ENCODE measurements at regions not wholly inside any gene's neighbourhood (a gene's known extent, or its start where the extent isn't known, plus 50 kb on each side); places are given as distances from the start of the nearest gene placed in this dataset.

DNA sequence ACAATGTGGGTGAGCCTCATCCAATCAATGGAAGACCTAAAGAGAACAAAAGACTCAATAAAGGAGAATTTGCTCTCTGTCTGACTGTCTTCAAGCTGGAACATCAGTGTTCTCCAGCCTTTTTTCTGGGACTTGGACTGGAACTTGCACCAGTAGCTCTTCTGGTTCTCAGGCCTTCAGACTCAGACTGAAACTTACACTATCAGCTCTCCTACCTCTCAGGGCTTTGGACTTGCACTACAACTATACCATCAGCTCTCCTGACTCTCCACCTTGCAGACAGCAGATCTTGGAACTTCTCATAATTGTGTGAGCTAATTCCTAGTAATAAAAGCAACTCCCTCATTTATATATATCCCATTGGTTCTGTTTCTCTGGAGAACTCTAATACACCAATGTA, 185.9 kb downstream of the SMIM20 start:
- in situ Hi-C loops (cut with HindIII; ENCODE audit: low sequenced_read_pairs): no loop called here

DNA sequence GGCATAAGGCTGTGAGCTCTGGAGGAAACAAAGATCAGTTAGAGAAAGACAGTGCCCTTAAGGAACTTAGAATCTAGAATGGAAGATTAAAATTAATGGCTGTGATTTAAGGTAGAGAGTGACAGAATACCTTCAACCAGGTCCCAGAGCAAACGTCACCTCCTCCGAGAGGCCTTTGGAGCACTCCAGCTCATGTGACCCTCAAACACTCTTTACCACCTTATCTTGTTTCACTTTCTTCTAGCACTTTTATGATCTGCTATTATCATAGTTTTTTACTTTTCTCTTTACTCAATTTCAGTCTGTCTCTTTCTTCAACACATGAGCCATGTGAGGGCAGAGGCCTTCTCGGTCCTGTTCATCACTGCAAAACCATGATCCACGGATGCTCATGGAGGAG, 187.0 kb downstream of the SMIM20 start:
- in situ Hi-C loops (cut with HindIII; ENCODE audit: low sequenced_read_pairs): no loop called here

GRCh38 chr4:26104056-26104685, 190.2 kb downstream of the SMIM20 start:
- in situ Hi-C loops (cut with HindIII; ENCODE audit: low sequenced_read_pairs): no loop called here

DNA sequence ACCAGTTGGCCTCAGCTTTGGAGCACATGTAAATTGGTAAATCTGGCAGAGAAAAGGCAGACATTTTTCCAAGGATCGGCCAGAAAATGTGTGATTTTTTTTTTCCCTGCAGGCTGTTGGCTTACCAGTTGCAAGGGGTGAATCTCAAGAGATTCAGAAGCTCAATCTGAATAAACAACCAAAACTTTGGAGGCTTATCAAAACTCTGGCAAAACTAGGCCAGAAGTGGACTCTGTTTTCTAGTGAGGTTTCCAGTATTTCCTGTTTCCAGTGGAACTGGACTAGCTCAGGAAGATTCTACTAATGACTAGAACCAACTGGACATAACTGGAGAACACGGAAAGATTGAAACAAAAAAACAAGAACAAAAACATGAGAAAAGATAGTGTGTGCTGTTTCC, 191.3 kb downstream of the SMIM20 start:
- in situ Hi-C loops (cut with HindIII; ENCODE audit: low sequenced_read_pairs): no loop called here

DNA sequence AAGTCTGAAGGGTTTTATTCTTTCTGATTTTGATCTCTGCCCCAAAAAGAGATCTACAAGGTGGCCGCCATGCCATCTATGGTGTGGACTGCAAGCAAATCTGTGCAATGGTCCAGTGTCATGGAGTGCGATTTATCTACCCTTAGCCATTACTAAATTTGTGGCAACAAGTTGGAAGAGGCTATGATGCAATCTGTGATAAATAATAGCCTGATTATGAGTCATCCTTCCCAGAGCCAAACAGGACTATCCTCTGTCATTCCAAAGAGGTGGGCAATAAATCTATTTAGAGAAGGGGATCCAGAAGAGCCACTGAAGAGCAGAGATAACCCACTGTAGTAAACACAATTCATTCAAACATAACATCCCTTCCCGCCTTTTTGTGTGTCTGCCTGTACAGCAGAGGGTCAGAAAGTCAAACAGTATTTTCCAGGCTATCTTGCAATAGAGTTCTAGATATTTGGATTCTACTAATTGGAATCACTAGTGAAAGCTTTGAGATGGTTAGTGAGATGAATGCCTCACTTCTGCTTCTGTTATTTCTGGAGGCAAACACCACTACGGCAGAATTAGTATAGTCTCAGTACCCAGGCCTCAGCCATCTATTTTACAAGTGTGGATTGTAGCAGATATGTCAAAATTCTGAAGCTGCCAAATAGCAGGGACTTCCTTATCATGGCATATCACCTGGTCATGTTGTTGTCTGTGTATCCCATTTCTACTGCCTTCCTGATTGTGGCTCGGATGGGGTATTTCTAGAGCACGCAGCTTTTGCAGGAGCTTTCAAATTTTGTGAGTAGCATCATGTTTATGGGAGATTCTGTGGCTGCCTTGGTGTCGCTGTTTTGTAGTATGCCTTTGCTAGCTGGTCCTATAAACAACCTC, 192.0 kb downstream of the SMIM20 start:
- in situ Hi-C loops (cut with HindIII; ENCODE audit: low sequenced_read_pairs): no loop called here

GRCh38 chr4:26106776-26107175, 192.8 kb downstream of the SMIM20 start:
- in situ Hi-C loops (cut with HindIII; ENCODE audit: low sequenced_read_pairs): no loop called here

DNA sequence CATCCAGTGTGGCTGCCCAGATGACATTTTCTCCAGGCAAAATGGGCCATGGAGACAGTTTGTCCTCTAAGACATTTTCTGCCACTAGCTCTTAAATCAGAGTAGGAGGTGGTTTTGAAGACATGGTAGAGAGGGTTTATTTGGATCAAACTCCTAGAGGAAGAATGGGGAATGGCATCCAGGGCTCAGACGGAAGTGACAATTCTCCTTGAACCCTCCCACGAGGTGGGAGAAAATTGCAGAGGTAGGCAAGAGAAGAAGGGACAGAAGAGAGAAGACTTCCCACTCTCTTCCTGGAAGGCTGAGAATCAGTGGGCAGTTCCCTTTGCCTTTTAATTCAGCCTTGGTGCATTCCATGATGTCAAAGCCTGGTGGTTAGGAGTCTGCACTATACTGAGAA, 194.0 kb downstream of the SMIM20 start:
- in situ Hi-C loops (cut with HindIII; ENCODE audit: low sequenced_read_pairs): no loop called here

GRCh38 chr4:26110493-26110892, 196.5 kb downstream of the SMIM20 start:
- in situ Hi-C loops (cut with HindIII; ENCODE audit: low sequenced_read_pairs): no loop called here

- in situ Hi-C loops (cut with HindIII; ENCODE audit: low sequenced_read_pairs): no loop called here
Measured at GRCh38 chr4:26113339-26113940, 199.4 kb downstream of the SMIM20 start.

DNA sequence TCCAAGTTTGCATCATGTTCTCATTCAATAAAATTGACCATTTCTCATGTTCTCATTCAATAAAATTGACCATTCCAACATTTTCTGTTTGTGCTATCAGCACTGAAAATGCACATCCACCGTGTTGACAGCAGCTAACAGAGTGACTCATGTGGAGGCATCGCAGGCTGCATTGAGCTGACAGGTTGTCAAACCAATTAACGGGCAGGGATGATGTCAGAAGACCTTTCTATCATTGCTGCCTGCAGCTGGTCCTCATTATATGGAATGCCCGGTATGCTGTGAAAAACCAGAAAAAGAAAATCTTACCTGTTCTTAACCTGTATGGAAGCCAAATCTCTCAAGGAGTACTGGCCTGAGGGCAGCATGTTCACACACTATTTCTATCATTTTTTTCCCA, 202.0 kb downstream of the SMIM20 start:
- in situ Hi-C loops (cut with HindIII; ENCODE audit: low sequenced_read_pairs): no loop called here

DNA sequence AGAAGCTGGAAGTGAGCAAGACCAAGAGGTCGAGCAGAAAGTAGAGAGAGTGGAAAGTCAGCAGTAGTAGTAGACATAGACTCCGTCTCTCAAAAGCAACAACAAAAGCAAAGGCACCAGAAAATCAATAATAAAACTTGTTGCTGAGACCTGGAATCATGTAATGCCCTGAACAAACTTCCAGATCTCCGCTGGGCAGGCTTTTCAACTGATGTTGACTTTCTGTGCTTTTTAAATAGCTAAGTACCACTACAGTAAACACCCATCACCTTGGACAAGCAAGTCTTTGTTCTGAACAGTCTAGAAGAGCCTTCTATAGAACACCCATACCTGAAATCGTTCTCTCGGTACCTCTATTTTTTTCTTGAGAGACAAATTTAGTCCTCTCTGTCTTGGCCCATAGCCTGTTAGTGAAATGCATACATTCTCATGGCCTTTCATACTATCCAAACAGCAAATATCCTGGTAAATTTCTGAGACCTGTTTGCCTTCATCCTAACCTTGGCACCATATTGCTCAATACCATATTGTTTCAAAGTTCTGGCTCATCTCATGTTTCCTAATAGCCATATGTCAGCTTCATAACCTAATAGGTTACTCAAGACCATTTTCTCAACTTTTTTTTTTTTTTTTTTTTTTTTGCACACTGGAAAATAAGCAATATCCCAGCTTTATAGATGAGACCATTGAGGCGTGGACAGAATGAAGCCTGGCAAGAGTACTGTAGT, 200.6 kb upstream of the RBPJ start:
- in situ Hi-C loops (cut with HindIII; ENCODE audit: low sequenced_read_pairs): no loop called here

DNA sequence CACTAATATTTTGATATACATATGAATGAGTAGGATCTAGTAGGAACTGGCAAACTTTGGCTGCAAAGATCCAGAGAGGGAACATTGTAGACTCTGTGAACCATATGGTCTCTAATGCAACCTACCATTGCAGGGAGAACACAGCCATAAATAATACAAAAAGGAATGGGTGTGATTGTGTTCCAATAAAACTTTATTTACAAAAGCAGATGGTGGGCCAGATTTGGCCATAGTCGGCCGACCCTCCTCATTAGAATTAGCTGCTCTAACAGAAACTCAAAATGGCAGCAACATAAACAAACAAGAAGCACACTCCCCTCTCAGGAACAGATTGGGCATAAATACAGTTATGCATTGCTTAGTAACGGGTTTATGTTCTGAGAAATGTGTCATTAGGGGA, 198.1 kb upstream of the RBPJ start:
- in situ Hi-C loops (cut with HindIII; ENCODE audit: low sequenced_read_pairs): no loop called here

DNA sequence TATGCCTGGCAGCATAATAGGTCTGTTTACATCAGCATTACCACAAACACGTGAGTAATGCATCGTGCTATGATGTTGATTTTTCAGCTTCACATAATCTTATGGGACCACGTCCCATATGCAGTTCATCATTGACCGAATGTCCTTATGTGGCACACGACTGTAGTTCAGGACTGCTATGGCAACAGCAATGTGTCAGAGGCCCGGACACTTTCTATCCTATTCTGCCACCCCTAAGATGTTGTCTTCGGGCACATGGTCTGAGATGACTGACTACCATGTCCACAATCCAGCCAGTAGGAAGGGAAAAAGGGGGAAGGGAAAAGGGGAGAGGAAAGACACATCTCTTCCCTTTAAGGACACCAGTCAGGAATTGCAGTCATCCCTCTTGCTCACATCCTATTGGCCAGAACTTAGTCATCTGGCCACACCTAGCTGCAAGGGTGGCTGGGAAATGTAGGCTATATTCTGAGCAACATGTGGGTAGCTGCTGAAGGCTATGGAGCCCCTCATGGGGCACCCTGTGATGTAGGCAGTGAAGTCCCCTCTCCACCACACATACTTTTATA, 196.0 kb upstream of the RBPJ start:
- in situ Hi-C loops (cut with HindIII; ENCODE audit: low sequenced_read_pairs): no loop called here

DNA sequence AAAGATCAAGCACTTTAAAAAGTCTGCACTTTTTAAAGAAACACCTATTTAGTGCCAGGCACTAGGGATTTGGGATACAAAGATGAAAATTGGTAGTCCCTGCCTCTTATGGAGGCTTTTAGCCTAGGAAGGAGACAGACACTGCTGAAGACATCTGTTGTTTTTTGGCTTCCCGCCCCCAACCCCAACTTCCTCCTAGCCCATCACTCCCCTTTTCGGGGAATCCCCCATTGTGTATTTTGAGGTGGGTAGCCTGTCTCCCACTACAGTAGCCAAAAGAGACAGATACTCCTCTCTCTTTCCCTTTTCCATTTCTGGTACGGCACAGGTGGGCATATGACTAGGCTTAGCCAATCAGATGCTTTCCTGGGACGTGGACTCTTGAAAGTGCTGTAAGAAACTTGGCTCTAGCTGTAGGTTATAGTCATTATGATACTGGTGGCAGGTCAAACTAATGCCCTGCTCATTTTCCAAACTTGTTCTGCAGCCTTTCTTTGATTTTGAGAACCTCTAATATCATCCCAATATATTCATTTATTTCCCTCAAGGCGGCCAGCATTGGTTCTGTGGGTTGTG, 194.6 kb upstream of the RBPJ start:
- in situ Hi-C loops (cut with HindIII; ENCODE audit: low sequenced_read_pairs): no loop called here

GRCh38 chr4:26126994-26127393, 193.8 kb upstream of the RBPJ start:
- in situ Hi-C loops (cut with HindIII; ENCODE audit: low sequenced_read_pairs): no loop called here

- in situ Hi-C loops (cut with HindIII; ENCODE audit: low sequenced_read_pairs): no loop called here
Measured at GRCh38 chr4:26127851-26128337, 192.9 kb upstream of the RBPJ start.

DNA sequence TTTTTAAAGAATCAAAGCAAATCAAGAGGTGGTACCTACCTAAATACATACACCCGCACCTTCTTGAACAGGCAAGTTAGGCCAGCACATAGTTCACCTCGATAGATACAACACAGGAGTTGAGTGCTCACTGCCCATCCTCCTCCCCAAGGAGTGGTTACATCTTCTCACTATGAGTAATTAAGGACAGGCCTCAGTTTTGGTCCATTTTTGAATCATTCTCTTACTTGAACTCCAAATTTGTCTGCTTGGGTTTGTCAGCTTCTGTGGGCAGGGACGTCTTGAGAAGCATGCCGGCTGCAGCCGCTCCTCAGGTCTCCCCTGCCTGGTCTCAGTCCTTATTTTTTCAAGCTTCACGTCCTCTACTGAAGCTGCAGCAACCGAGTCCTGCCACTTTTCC, 190.6 kb upstream of the RBPJ start:
- in situ Hi-C loops (cut with HindIII; ENCODE audit: low sequenced_read_pairs): no loop called here

GRCh38 chr4:26130841-26131432, 189.9 kb upstream of the RBPJ start:
- in situ Hi-C loops (cut with HindIII; ENCODE audit: low sequenced_read_pairs): no loop called here

DNA sequence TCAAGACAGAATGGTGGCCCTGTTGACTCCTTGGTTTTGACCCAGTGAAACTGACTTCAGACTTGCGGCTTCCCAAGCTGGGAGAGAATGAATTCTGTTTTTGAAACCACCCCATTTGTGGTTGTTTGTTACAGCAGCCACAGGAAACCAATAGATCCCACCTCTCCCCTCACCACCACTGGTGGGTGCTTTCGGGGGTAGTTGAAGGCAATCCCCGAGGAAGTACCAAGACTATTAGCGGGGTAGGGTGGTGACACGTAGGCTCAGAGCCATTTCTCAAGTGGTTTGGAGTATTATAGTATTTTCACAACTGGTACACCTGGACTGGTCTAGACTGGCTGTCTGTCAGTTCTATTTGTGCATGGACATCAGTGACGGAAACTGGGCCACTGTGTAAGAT, 189.1 kb upstream of the RBPJ start:
- in situ Hi-C loops (cut with HindIII; ENCODE audit: low sequenced_read_pairs): no loop called here

DNA sequence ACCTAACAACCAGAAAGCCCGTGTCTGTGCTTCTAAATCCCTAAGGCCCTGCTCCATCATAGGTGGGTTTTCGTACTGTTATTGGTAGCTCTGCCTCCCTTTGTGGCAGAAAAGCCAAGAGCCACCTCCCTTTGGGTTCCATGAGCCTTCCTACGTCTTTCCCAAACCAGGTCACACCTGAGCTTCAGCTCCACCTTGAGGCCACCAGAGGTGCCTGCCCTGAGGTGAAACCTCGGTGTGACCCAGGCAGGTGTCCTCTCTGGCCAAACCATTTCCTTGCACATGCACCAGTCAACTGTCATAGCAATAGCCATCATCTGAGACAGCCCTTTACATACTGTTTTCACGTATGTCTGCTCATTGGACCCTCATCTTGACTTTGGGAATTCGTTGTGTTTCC, 188.0 kb upstream of the RBPJ start:
- in situ Hi-C loops (cut with HindIII; ENCODE audit: low sequenced_read_pairs): no loop called here

Data from DLD1 (cell line).